ENCODE measurements at regions not wholly inside any gene's neighbourhood (a gene's known extent, or its start where the extent isn't known, plus 50 kb on each side); places are given as distances from the start of the nearest gene placed in this dataset.

- TF ChIP-seq GATA1 (IDR thresholded peaks at IDR 0.05; ENCODE audit: low read depth, low read length) (no peak), POLR2A (IDR thresholded peaks at IDR 0.05; ENCODE audit: low read length) (no peak)
- DNase-seq = no peak
Observed at GRCh38 chr3:22989716-22990115, 213.4 kb upstream of the UBE2E2 start.

GRCh38 chr3:22990291-22991200 is 212.6 kb upstream of the UBE2E2 start:
- TF ChIP-seq GATA1 (IDR thresholded peaks at IDR 0.05; ENCODE audit: low read depth, low read length) = no peak

GRCh38 chr3:22994781-22995180 is 208.3 kb upstream of the UBE2E2 start:
- TF ChIP-seq GATA1 (IDR thresholded peaks at IDR 0.05; ENCODE audit: low read depth, low read length) = no peak
- TF ChIP-seq POLR2A (IDR thresholded peaks at IDR 0.05; ENCODE audit: low read length) = no peak
- DNase-seq = no peak

More at GRCh38 chr3:22990291-22991200, 212.6 kb upstream of the UBE2E2 start:
- no peak for DNase-seq

- DNase-seq = no peak
- TF ChIP-seq POLR2A (IDR thresholded peaks at IDR 0.05; ENCODE audit: low read length) (no peak), GATA1 (IDR thresholded peaks at IDR 0.05; ENCODE audit: low read depth, low read length) (no peak)
Observed at GRCh38 chr3:22996920-22997571, 206.1 kb upstream of the UBE2E2 start.

- TF ChIP-seq GATA1 (IDR thresholded peaks at IDR 0.05; ENCODE audit: low read depth, low read length) = no peak
- no peak for TF ChIP-seq POLR2A (IDR thresholded peaks at IDR 0.05; ENCODE audit: low read length)
- no peak for DNase-seq
Observed at GRCh38 chr3:23000371-23000770, 202.8 kb upstream of the UBE2E2 start.

GRCh38 chr3:23002151-23002550 is 201.0 kb upstream of the UBE2E2 start:
- no peak for DNase-seq
- no peak for TF ChIP-seq GATA1 (IDR thresholded peaks at IDR 0.05; ENCODE audit: low read depth, low read length)
- TF ChIP-seq POLR2A (IDR thresholded peaks at IDR 0.05; ENCODE audit: low read length) = no peak

- DNase-seq = no peak
Observed at GRCh38 chr3:23002836-23003732, 200.0 kb upstream of the UBE2E2 start.

GRCh38 chr3:23003733-23004046 is 199.4 kb upstream of the UBE2E2 start:
- no peak for TF ChIP-seq POLR2A (IDR thresholded peaks at IDR 0.05; ENCODE audit: low read length)
- TF ChIP-seq GATA1 (IDR thresholded peaks at IDR 0.05; ENCODE audit: low read depth, low read length) = no peak
- DNase-seq = no peak

More at GRCh38 chr3:23002836-23003732, 200.0 kb upstream of the UBE2E2 start:
- no peak for TF ChIP-seq POLR2A (IDR thresholded peaks at IDR 0.05; ENCODE audit: low read length)

- DNase-seq = no peak
Observed at GRCh38 chr3:23004971-23005370, 198.2 kb upstream of the UBE2E2 start.

GRCh38 chr3:23017801-23018200 is 185.3 kb upstream of the UBE2E2 start:
- no peak for TF ChIP-seq GATA1 (IDR thresholded peaks at IDR 0.05; ENCODE audit: low read depth, low read length)
- TF ChIP-seq POLR2A (IDR thresholded peaks at IDR 0.05; ENCODE audit: low read length) = no peak
- DNase-seq = no peak

More at GRCh38 chr3:23004971-23005370, 198.2 kb upstream of the UBE2E2 start:
- TF ChIP-seq GATA1 (IDR thresholded peaks at IDR 0.05; ENCODE audit: low read depth, low read length) (no peak), POLR2A (IDR thresholded peaks at IDR 0.05; ENCODE audit: low read length) (no peak)

GRCh38 chr3:23019596-23020300 is 183.4 kb upstream of the UBE2E2 start:
- TF ChIP-seq POLR2A (IDR thresholded peaks at IDR 0.05; ENCODE audit: low read length) (no peak), GATA1 (IDR thresholded peaks at IDR 0.05; ENCODE audit: low read depth, low read length) (no peak)
- no peak for DNase-seq

- TF ChIP-seq POLR2A (IDR thresholded peaks at IDR 0.05; ENCODE audit: low read length) = no peak
- no peak for TF ChIP-seq GATA1 (IDR thresholded peaks at IDR 0.05; ENCODE audit: low read depth, low read length)
- no peak for DNase-seq
Observed at GRCh38 chr3:23028294-23028693, 174.8 kb upstream of the UBE2E2 start.

GRCh38 chr3:23029001-23029400 is 174.1 kb upstream of the UBE2E2 start:
- TF ChIP-seq POLR2A (IDR thresholded peaks at IDR 0.05; ENCODE audit: low read length) (no peak), GATA1 (IDR thresholded peaks at IDR 0.05; ENCODE audit: low read depth, low read length) (no peak)

More at GRCh38 chr3:23029001-23029400, 174.1 kb upstream of the UBE2E2 start:
- DNase-seq = no peak

Data from erythroblast (primary cell).